LNCAP (cell line): ENCODE measurements at regions not wholly inside any gene's neighbourhood (a gene's known extent, or its start where the extent isn't known, plus 50 kb on each side); places are given as distances from the start of the nearest gene placed in this dataset.

ENCODE experiments used
- CTCF ChIP-seq: fragments of 450-650 bp; IDR thresholded peaks from 2 replicates; pipeline ENCODE4 v1.5.1; 2017; ENCODE audit warnings: mild to moderate bottlenecking

DNA sequence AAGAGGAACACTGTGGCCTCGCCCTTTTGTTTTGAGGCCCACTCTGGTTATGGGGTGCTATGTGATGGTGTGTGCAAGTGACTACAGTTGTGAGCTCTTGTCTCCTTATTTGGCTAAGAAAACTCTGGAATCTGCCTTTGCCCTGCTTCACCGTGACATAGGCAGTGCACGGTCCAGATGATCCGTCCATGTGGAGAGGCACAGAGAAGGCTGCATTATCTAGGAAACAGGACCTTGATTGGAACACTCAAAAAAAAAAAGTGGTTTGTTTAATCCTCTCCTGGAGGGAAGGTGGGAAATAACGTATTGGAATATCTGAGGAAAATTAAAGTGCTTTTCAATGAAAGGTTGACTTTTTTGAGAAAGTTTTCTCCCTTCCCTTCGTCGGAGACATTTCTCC is 233.3 kb downstream of the CHD9NB start:
- TF ChIP-seq CTCF = no peak

DNA sequence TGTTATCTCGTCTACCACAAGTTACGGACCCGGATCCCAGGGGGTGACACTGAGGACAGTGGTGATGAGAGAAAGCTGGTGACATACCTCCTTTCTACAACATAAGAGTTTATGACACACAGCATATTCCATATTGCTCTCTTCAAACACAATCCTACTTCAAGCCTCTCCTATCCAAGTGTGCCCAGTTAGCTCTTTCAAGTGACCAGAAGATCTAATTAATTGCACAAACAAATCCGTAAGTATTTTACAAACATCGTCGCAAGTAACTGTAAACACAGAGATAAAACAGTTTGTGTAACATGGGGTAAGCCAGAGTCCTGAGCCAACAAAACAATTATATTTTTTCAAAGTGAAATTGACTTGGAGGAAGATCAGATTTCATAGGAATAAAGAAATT is 235.0 kb downstream of the CHD9NB start:
- TF ChIP-seq CTCF = no peak

DNA sequence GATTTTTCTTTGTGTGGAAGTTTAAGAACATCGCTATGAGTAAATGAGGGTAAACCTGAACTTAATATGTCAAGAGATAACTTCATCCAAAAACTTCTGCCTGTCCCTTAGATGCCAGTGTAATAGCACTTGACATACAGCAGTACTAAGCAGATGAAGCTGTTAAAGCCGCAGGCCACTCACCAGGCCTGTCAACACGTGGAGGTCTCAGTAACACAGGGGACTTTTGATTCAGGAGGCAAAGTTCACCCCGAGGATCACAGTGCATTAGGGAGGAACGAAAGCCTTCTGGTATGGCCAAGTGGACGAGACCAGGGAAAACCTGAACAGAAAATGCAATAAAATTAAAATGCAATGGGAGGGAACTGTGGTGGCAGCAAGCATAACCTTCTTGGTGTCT is 235.7 kb downstream of the CHD9NB start:
- no peak for TF ChIP-seq CTCF

- no peak for TF ChIP-seq CTCF
Observed at GRCh38 chr16:52812678-52813556, 239.8 kb downstream of the CHD9NB start.

DNA sequence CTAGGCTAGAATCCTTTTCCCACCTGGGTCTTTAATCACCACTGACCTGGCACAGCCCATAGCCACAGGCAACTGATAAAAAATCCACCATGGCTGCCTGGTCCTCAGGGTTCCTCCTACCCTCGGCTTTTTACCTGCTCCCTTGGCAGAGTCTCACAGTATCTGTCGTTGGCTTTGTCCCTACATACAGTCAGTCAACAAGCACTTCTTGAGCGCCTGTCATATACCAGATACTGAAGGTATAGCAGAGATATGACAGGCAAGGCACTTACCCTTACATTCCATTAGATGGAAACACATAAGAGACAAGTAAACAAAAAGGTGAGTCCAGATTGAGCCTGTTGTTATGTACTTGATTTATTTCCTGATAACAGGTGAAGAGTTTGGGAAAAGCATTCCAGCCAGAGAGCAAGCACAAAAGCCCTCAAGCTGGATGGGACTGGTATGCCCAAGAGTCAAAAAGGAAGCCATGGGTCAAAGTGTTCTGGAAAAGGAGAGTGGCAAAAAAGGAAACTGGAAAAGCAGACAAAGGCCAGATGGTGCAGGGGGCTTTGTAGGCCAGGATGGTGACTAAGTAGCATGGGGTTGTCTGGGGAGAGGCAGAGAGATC is 247.0 kb downstream of the CHD9NB start:
- no peak for TF ChIP-seq CTCF

GRCh38 chr16:52800432-52800831 is 252.3 kb downstream of the CHD9NB start:
- no peak for TF ChIP-seq CTCF

- TF ChIP-seq CTCF = no peak
Observed at GRCh38 chr16:52799149-52799548, 252.2 kb upstream of the TOX3 start.
